GM11168 (cell line): ENCODE measurements at regions not wholly inside any gene's neighbourhood (a gene's known extent, or its start where the extent isn't known, plus 50 kb on each side); places are given as distances from the start of the nearest gene placed in this dataset.

Source experiments
- in situ Hi-C: fragments of 300-500 bp; cut with MboI; formaldehyde crosslinking; loops from one replicate; pipeline ENCODE4 v1.12.0; 2022; ENCODE audit warnings: low sequenced_read_pairs; ENCODE audit not compliant: unreplicated experiment

DNA sequence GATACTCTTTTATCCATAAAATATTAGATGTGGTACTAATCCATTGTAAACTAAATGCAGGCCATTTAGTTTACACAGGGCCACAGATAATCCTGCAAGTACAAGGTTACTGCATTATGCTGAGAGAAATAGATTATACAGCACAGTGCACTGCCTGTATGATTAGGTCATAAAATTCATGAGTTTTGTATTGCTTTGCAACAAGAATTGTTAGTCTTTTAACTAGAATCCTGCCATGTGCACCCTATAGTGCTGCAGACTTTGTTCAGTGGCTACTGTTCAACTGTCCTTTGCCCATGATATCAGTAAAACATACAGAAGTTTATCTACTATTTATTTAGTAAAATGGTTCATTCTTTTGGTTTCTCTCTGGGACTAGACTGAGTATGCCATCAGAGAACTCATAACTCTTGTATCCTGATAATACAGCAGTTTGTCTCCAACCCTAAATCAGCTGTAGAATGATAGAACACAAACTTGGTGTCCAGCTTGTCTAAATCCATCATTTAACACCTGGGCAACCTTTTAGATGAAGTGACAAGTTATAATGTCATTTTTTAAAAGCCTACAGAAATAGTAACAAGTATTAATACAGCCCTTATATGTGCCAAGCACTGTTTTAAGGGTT, 291.2 kb downstream of the TMEM167A start:
- in situ Hi-C loops, result loop anchor here (25.0 kb wide), 1 partner anchor 424 kb away; no protein-coding TSS in a partner anchor

DNA sequence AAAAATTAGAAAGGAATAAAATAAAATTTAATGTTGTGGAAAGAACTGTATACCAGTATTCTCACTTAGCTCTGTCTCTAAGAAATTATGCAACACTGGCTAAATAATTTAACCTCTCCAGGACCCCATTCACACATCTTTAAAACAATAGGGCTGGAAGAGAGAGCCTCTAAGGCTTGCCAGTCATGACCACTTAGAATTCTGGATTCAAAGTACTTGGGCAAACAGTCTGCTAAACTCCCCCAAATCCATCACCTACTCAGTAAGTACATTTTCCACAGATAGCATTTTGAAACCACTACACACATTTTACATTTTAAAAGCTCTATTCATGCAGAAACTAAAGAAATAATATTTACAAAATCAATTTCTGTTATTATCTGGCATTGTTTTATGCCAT, 291.7 kb downstream of the TMEM167A start:
- in situ Hi-C loops, result loop anchor here (25.0 kb wide), 1 partner anchor 423 kb away; no protein-coding TSS in a partner anchor

DNA sequence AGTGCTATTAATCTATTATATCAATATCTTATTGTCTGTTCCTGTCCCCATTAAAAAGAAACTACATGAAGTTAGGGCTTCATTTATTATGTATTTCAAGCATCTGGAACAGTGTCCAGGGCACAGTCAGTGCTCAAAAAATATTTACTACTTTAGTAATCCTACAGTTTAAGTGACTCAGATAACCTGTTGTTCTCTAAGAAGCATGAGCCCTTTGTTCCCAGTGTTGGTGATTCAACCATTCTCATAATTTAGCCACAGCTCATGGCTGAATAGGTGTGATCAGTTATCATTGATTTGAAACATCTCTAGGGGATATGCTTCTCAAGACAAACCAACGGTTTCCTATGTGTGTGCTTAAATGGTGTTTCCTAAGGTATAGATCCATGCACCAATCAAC, 292.7 kb downstream of the TMEM167A start:
- in situ Hi-C loops, result loop anchor here (25.0 kb wide), 1 partner anchor 422 kb away; no protein-coding TSS in a partner anchor

DNA sequence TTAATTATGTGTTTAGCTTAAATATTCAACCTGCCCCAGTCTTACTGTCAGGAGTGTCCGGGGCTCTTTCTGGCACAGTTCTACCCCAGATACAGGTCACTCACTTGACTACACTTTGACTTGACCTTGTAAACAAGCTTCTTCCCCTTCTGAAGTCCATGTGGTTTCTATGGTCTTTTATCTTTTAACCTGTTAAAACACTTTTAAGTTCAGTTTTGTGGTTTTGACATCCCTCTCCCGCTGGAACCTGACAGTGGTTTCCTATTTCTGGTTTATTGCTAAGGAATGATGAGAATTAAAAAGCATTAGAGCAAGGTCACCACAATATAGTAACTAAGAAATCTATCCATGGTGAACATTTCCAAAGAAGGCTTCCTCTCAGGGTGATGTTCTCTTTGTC, 300.1 kb downstream of the TMEM167A start:
- in situ Hi-C loops, result loop anchor here (25.0 kb wide), 1 partner anchor 415 kb away; no protein-coding TSS in a partner anchor

DNA sequence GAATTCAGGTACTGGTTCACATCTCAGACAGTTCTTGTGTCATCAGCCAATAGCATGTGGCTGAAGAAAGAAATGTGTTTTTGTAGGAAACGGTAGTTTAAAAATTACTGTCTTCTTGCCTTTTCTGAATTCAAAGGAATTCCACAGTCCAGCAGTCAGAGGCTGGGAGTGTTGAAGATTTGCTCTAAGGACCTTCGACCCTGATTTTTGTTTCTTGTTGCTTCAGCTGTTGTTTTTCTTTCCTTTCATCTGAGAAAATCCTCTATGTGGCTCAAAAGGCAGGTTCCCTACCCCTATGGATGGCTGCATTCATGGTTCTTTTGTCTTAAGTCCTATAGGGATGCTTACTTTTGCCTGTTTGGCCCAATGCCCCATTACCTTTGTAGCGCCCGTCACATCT, 304.9 kb downstream of the TMEM167A start:
- in situ Hi-C loops, result no loop called here

DNA sequence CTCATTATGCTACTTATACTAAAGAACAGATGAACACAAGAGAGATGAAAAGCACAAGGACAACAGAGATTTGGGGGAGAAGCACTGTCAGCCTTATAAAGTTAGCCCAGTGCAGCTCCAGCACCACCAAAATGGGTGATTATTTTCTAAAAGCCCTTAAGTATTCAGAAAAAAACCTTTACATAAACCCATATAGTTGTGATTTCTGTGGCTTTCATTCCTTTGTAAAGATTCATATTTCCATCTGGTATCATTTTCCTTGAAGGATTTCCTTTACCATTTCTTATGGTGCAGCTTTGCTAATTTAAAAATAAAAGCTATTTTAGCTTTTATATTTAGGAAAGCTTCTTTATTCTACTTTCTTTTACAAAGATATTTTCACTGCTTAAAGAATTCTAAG, 311.0 kb downstream of the TMEM167A start:
- in situ Hi-C loops, result no loop called here

DNA sequence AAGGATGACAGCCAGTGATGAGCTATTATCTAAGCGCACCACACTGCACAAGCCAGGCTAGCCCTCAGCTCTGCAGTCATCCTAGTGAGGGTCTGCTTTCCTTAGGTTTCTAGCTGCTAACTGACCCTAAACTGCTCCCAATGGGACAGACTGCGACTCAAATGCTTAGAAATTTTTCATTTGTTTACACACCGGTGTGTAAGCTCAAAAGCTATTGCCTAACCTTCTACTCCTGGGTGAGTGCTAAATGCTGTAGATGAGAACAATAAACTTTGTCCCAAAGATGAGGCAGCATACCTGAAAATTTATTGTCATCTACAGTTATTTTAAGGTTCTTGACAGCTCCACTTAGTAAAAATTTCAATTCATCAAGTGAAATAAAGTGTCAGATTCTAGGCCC, 311.4 kb downstream of the TMEM167A start:
- in situ Hi-C loops, result no loop called here

DNA sequence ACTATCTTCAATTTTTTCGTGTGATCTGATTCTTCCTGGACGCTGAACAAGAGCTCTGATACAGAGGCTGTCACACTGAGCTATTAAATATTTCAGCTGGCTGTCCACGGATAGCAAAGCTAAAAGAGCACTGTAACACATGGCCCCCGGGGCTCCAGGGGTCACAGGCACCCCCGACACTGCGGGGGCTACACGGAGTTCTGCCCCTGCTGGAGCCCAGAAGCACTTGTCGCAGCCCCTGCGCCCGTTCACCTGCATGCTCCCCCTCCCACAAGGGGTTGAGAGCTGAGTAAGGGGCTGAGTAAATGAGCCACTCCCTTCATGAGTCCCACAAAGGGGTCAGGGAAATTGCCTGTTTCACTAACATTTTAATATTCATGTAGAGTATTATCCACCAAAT, 316.3 kb downstream of the TMEM167A start:
- in situ Hi-C loops, result no loop called here

DNA sequence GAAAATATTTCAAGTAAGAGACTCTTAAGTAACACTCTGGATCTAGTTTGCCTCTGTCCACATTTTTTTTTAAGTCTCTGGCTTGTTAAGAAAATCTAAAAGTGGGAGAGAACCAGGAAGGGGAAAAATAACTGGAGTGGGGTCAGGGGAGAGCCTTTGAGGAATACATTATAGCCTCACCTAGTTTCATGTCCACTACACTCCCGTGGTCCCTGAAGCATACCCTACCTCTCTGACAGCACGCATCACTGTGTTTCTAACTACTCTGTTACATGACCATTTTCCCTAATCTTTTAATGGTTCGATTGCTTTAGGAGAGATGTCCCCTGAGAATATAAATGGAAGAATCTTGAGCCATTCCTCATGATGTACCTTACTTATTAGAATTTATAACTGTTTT, 318.3 kb downstream of the TMEM167A start:
- in situ Hi-C loops, result no loop called here

DNA sequence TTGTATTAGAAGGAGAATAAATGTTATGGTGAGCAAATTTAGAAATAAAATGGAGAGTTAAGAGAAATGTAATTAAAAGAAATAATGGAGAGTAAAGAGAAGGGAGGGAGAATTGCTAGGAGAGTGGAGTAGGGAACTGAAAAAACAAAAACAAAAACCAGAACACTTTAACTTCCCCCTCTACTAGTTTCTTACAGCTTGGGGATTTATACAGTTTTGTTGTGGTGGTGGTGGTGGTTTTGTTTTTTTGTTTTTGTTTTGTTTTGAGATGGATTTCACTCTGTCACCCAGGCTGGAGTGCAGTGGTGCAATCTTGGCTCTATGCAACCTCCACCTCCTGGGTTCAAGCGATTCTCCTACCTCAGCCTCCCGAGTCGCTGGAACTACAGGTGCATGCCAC, 322.4 kb downstream of the TMEM167A start:
- in situ Hi-C loops, result no loop called here

DNA sequence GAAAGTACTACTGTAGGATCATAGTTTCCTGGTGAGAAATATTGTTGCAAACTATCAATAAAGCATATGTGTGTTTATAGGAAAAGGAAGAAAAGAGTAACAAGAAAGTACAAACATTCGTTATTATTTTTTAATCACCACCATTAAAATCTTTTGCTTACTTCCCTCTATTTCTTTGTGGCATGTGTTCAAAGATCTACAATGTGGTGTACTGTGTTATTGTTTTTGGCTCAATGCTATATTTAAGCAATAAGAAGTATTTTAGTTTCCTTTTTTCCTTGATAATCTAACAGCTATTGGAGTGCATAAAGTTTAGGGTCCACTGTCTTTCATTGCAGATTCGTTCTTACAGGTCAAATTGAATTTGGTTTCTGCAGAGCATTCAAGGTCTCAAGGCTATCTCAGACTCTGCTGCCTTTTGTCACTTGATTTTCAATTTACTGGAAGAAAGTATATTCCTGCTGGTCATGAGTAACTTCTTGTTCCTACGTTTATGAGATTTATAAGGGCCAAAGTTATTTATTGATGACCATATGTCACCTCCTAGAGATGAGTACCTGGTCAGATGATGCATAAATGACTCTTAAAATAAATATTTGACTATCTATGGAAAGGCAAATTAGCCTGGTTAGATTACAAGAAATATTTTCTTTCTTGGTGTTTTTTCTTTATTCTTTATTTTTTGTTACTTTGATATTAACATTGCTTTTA, 323.0 kb downstream of the TMEM167A start:
- in situ Hi-C loops, result no loop called here

DNA sequence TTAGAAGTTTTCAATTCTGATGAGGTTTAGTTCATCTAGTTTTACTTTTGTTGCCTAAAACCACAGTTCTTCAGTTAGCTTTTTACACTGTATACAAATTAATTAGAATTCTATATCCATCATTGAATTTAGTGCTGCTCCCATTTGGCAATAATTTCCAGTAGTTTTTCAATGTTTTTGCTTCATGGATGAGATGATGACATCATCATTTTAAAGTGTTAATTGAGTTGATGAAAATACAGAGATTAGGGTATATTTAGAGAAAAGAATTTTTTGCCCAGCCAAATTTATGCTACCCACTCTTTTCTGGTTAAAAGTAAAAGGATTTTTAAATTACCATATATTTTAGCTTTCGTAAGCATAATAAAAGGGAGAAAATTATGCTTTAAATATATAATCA, 323.8 kb downstream of the TMEM167A start:
- in situ Hi-C loops, result no loop called here

DNA sequence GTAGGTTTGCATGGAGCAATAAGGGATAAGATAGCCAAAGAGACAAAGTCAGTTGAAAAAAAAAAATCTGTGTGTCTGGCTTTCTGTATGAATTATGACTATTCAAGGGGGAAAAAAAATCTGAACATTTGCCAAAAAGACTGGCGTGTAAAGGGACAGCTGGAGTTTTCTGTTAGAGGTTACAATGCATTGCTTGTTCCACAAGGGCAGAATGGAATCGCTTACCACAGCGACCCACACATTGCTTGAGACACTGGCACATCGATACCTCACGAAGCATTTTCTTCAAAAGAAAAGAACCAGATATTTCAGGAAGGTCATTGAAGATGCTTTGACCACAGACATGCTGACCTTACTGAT, 327.8 kb downstream of the TMEM167A start:
- in situ Hi-C loops, result no loop called here

DNA sequence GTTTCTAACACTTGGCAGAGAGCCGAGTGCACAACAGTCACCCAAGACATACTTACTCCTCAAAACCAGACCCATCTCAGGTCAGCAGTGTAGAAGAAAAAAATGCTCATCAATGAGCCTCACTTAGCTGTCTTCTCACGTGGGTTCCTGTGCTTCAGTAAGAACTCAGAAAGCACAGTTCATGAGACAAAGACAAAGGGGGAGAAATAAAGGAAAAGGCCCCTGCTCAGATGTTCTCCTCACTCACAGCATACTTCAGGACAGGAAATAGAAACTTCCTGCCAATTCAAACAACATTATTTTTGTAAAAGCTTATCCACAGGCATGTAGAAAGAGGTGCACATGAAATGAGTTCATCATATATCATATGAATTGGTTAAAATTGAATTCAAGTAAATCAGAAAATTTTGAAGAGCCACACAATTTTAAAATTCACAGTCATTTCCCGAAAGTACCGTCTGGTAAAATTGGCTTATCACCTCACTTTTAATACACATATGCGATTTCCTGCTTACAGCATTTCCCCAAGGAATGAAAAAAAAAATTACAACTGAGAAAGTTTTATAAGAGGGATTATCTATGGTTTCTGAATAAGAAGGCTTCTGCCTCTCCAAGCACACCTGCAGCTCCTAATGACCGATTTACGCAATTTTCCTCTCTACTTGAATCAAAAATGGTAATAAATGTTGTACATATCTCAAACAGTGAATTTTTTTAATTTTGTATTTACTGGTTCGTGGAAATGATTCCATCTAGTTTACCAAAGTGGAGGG, 328.3 kb downstream of the TMEM167A start:
- in situ Hi-C loops, result no loop called here

DNA sequence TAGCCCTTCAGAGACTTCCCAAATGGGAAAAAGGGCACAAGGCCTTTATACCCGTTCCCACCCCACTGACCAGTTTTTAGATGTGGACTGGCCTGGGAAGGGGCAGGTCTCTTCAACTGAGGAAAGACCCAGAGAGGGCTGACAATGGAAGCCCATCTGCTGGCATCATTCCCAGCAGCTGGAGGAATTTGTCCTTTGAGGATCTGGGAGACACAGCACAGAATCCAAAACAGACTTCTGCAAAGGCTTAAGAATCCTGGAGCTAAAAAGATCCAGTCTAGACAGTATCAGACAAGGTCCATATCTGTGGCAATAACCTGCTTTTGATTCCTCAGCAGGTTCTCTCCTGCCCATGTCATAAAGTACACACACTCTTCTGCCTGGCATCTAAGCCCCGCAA, 329.2 kb downstream of the TMEM167A start:
- in situ Hi-C loops, result no loop called here

DNA sequence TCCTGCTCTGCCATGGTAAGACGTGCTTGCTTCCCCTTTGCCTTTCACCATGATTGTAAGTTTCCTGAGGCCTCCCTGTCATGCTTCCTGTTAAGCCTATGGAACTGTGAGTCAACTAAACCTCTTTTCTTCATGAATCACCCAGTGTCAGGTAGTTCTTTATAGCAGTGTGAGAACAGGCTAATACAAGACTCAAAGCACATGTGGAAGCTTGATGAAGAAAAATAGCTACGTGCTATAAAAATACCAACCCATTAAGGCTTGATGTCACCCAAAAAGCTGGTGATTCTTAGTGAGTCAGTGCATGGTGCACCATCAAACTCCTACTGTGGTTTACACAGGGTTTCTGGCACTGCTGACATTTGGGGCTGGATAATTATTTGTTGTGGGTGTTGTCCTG, 332.2 kb downstream of the TMEM167A start:
- in situ Hi-C loops, result no loop called here

DNA sequence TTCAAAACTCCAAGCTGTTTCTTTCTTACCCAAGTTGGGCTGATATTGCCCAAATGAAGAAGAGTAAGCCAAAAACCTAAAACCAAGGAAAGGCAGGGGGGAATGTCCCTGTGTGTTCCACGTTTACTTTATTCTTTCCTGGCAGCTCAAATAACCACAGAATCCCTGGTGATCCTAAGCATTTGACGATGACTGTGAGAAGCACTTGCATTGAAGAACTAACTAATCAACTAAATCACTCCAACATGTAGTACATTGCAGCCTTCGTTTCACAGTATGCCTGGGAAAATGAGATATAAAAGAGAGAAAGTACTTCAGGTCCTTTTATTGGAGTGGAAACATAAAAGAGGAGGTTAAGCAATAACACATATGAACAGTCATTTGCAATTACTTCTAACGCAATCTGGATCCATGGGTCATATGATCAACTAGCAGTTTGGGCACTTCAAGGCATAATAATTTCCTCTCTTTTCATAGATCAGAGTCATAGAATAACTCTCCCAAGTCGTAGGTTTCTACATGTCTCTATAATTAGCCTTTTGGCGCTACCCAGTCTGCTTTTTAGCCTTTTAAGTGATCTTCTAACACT, 338.4 kb downstream of the TMEM167A start:
- in situ Hi-C loops, result no loop called here

DNA sequence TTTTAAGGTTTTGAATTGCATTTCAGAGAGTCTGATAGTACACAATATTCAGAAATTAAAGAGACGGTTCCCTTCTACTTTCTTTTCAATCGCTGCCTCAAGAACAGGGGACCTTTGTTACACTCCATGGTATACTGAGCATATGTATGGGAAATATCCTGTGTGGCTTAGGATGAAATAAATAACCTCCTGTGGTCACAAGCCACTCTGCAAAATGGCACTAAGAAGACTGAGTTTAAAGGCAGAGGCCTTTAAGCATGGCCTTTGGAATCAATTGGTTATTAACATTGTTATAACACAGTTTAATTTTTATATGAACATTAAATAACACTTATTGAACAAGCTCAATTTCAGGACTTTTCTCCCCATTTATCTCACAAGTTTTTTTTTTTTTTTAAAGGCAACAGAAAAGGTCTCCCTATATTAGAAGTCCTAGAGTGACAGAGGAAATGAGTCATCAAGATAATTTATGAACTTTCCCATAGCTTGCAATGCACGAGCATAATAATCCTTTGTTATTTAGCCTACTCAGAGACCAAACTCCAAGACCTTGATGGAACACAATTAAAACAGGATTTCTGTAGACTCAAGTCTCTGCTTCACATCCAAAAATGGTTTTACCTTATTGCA, 341.9 kb downstream of the TMEM167A start:
- in situ Hi-C loops, result no loop called here

DNA sequence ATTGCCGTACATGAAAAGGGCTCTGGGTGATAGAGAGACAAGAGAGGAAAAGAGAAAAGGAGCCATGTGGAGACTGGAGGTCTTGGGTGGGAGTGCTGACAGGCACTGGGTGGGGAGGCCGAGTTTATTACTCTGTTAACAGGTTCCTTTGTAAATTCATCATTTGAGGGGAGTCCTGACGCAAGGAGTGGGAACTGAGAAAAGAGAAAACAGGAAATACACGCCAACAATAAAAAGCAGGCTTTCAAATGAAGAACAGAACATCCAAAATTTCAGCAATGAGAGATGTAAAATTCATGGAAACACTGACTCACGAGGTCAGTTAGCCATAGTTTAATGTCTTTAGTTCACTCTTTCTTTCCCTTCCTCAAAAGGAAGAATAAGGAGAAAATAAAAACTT, 342.8 kb downstream of the TMEM167A start:
- in situ Hi-C loops, result no loop called here

DNA sequence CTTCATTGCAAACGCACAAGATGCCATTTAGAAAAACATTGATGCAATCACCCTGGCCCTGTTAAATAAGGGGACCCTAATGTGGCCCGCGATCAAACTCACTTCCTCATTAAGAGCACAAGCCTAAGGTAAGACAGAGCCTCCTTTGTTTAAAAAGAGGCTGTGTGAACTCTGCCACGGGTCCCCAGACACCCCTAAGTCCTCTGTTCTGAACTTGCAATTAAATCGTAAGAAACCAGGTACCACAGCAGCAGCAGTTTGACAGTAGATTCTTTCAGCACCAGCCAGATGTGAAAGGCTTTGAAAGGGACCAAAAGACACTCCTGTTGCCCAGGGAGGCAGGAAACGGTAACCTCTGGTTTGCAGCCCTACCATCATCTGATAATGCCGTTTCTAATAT, 346.3 kb downstream of the TMEM167A start:
- in situ Hi-C loops, result no loop called here
